GM20431 (cell line): ENCODE measurements at regions not wholly inside any gene's neighbourhood (a gene's known extent, or its start where the extent isn't known, plus 50 kb on each side); places are given as distances from the start of the nearest gene placed in this dataset.
"Not testable (repeated sequence)": the region's sequence is repeated elsewhere in the genome, so short reads cannot be mapped to it uniquely, and the experiment has no call there.

ENCODE experiments used
- in situ Hi-C: fragments of 300-500 bp; cut with MseI, MboI; formaldehyde crosslinking; loops from one replicate; pipeline ENCODE4 v1.15.0; 2020; ENCODE audit warnings: low sequenced_read_pairs; ENCODE audit not compliant: unreplicated experiment

DNA sequence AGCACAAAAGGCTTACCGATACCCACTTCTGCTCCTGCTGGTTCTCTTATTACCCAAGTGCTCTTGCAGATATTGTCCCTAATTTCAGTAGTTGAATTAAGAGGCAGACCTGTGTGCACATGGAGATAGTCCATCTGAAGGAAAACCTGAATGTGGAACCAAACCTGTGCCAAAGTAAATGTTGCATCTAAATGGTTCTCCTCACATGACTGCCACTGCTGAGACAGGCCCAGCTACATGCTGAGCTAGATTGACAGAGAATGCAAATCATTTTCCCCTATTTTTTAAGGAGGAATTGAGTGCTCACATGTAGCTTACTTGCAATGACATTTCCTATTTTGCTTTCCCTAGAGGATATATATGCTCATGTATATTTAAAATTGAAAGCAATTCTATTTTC is 609.1 kb upstream of the TECRL start:
- in situ Hi-C loops: no loop called here

DNA sequence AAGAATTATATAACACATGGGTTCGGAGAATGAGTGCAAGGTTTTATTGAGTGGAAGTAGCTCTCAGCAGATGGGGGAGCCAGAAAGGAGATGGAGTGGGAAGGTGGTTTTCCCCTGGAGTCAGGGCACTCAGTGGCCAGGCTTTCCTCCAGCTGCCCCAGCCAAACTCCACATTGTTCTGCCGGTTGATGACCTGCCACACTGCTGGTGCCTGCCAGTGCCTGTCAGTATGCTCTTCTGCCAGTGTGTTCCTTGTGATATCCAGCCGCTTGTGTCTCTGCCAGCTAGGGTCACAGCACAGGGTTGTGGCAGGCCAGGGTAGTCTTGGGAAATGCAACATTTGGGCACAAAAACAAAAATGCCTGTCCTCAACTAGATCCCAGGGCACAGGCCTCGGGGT is 604.8 kb upstream of the TECRL start:
- in situ Hi-C loops: no loop called here

DNA sequence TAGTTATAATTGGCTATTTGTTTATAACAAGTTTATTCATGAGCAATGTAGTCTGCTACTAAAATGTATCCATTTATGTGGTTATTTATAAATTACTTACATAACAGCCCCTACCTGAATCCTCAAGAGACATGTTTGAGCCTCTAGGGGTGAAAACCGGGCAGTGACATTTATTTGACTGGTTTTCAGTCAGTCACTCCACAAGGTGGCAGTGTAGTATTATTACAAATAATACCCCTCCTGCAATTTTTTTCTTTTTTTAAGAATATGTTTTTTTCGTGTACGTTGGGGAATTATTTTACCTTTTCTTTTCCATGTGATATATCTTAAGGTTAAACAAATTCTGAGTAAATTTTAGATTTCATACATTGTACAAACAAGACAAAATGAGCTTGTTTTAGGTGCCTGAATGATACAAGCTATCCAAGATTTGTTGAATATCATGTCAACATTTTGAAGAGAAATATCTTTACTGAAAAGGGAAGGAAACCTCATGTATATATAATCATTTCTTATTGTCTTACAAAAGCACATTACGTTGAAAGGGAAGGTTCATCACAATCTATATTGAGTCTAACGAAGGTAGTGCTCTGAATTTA is 598.7 kb upstream of the TECRL start:
- in situ Hi-C loops: no loop called here

DNA sequence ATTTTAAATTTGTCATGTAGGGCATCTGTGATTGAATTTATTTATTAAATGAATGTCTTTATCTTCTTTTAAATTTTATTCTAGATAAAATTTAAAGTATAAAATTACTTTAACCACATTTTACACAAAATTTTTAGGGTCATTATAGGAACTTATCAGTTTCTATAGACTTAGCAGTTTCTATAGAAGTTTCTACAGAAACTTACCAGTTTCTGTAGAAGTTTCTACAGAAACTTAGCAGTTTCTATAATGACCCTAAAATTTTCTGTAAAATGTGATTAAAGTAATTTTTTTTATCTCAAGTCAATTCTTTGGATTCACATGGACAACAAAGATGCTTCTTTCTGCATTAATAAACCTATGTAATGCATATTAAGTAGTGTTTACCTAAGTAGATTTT is 565.9 kb upstream of the TECRL start:
- in situ Hi-C loops: no loop called here

DNA sequence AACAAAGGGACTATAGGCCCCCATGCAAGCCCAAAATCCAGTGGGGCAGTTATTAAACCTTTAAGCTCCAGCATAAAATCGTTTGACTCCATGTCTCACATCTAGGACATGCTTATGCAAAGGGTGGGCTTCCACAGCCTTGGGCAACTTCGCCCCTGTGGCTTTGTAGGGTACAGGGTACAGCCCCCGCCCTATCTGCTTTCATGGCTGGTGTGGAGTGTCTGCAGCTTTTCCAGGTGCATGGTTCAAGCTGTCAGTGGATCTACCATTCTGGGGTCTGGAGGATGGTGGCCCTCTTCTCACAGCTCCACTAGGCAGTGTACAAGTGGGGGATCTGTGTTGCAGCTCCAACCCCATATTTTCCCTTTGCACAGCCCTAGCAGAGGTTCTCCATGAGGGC is 559.8 kb upstream of the TECRL start:
- in situ Hi-C loops: no loop called here

DNA sequence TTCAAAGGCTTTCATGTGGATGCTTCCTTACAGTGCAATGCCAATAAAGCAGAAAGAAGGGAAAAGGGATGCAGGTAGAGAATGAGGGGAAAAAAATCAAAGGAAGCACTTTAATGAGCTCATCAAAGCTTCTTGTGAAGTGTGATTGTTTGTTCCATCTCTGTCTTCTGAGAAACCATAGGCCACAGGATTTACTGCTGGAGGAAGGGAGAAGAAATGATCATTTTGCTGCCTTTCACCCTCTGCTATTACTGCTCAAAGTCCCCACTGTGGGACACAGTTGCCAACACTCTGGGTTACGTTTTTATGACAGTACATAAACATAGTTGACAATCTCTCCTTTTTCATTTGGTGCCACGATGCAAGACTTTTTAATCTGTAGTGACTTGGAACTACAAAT is 558.0 kb upstream of the TECRL start:
- in situ Hi-C loops: no loop called here

DNA sequence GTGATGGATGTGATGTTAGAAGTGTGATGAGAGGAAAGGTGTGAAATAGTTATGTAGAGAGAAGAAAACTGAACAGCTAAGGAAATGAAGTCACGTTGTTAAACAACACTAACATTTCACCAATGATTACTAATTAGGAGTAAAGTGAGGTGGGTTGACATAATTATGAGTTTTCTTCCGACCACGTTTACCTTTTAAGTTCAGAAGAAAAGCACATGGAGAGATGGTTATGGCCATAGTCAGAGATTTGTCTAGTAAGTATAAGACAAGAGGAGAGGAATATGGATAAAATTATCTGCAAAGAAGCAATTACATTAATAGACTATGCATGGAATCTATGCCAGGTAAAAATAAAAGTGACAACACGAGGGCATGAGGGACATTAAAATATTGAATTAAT is 551.3 kb upstream of the TECRL start:
- in situ Hi-C loops: no loop called here

DNA sequence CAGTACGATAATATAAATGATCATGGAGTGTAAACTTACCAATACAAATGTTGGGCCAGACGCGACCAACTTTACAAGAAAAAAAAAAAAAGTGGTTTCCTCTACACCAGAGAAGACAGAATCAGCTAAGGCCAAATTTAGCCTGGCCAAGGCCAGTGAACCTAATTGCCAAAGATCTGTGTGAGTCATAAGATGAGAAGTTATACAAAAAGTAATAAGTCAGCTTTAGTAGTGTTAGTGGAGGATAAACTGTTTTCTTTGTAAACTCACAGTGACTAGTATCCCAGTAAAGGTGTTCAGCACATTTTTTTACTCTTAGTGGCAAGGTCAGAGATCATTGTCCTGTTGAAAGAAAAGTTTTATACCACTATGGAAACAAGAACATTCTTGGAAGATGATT is 531.4 kb upstream of the TECRL start:
- in situ Hi-C loops: no loop called here

DNA sequence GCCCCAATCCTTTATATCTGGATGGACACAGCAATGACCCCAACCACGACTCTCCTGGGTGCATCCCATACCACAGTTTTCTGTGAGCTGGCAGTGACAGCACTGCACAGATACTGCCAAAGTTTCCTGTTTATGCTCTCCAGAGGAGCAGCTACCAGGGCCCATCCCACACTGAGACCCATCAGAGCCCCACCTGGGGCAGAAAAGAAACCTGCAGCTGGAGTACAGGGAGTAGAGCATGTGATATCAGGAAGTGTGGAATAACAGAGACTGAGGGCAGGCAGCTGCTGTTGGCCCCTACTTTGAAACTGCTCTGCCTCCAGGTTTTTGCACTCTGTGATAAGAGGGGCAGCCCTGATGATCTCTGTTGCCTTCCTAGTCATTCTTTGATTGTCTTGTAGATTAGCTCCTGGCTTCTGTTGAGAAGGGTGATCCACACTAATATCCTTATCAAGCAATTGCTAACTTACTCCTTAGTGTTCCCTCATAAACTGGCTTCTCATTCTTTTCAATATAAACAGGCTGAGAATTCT is 526.3 kb upstream of the TECRL start:
- in situ Hi-C loops: no loop called here

DNA sequence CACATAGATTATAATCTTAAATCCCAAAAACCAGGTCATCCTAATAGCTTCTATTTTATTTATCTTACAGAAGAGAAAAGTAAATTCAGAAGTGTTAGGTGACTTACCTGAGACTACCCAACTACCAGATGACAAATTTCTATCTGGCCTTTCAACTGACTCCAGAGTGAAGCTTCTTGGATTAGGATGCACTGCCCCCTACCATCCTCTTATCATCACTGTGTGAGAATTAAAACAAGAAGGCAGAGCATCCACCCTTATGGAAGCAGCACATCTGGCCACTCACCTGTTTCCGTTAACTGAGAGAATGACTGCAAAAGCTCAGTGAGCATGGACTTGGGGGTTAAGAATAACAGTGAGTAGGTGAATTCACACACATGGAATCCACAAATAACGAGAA is 502.6 kb upstream of the TECRL start:
- in situ Hi-C loops: no loop called here

DNA sequence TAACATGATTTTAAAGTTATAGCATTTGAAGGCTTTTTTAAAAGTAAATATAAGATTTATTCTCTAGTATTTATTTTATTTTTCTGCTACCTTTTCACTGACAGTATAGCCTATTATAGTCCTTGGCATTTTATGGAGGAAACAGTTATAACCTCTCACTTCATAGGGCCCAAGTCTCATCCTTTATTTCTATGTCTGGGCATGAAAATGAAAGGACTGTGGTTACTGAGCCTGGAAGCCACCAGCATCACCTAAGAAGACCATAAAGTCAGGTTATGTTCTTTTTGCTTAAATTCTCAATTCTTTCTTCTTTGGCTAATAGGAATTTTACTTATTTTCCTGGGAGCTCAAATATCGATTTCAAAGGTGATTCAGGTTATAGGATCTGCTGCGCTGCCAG is 494.7 kb upstream of the TECRL start:
- in situ Hi-C loops: no loop called here

DNA sequence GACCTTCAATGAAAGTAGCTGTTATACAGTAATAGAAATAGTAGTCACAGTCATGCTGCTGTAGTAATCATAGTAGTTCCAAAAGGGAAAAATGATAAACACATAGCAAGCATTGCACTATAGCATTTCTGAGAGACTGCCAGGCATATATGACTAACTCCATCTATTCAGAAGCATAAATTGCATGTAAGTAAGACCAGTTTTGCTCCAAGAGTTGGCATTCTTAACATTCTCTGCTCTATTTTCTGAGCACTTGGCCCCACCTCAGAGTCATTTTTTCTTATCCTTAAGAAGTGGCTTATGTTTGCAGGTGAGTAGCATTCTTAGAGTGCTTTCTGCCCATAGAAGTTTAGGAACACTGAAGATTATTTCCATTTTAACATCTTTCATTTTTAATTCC is 490.3 kb upstream of the TECRL start:
- in situ Hi-C loops: no loop called here

DNA sequence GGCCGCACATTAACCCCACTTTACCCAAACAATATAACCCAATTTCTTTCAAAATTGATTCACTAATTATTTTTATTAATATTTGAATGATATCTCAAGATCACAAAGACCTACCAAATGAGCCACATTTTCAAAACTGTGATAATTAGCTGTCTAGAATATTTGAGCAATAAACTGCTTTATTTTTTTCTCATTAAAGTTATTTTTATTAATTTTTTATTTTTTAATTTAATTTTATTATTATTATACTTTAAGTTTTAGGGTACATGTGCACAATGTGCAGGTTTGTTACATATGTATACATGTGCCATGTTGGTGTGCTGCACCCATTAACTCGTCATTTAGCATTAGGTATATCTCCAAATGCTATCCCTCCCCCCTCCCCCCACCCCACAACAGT is 489.8 kb upstream of the TECRL start:
- in situ Hi-C loops: not testable (repeated sequence)

DNA sequence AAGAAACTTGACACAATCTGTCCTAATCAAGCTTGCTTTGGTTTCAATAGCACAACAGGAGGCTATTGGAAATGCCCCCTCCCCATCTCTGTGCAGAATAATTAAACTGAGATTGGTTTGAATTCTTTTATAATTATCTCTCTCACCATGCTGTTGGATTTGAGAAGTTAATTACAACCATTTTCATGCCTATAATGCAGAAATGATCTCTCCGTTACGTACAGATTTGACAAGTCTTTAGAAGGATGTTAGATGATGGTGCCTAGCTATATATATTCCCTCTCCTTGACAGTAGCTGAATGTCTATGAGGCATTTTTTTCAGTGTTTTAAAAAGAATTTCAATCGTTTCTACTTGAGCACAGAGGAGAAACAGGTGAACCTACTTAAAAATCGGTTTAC is 488.4 kb upstream of the TECRL start:
- in situ Hi-C loops: no loop called here

DNA sequence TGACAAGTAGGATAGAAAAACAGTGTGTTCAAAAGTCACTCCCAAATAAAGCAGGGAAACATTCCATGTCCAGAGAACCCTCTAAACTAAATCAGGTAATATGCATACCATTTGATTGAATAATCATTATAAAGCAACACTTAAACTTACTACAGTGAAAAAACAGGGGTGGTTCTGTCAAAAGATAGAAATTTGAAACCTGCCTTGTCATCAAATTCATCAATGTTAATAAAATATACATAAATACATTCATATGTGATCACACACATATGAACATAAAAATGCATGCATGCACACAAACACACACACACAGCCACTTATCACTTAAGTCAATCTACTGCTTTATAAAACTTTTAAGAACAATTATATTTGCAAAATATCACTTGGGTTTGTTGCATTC is 485.8 kb upstream of the TECRL start:
- in situ Hi-C loops: no loop called here

DNA sequence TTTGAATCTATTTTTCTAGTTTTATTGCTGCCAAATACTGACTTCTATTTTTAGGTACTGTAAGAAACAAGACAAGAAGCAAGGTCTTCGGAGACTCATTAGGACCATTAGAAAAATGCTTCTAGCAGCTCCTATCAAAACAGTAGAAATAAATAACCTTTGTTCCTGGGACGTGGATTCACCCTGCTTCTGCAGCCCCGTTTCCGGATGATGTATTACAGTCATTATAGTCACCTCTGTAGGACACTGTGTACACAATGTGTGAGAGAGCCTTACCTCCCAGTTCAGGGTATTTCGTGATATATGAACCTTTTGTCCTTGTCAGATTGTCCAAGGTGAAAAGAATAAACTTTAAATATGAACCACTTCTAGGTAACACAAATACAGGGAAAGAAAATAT is 484.0 kb upstream of the TECRL start:
- in situ Hi-C loops: no loop called here

DNA sequence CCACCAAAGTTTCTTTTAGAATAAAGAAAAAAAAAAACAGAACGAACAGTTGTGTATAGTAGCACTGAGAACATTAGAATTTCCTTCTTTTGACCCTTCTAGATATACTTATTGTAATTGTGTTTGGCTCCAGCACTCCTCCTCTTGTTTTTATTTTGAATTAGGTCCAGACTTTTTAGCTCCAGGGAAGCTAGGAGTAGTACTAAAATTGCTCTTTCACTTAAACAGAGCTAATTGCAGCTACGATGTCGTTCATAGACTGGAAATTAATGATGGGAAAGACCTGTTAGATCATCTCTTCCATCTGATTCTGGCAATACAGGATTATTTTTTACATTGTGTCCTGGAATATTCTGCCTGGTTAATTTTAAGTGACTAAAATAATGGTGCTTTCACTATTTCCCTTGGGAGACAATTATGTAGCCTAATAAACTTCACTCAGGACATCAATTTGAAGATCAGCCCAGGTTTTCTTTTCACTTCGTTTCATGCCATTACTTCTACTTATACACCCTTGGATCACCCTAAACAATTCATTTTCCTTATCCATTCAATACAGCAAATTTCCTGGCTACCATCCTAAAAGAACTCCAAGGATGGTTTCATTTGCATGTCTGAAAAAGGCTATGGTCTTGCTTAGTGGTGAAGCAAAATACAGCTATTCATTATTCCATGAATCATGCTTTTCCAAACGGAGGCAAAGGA is 480.8 kb upstream of the TECRL start:
- in situ Hi-C loops: no loop called here

DNA sequence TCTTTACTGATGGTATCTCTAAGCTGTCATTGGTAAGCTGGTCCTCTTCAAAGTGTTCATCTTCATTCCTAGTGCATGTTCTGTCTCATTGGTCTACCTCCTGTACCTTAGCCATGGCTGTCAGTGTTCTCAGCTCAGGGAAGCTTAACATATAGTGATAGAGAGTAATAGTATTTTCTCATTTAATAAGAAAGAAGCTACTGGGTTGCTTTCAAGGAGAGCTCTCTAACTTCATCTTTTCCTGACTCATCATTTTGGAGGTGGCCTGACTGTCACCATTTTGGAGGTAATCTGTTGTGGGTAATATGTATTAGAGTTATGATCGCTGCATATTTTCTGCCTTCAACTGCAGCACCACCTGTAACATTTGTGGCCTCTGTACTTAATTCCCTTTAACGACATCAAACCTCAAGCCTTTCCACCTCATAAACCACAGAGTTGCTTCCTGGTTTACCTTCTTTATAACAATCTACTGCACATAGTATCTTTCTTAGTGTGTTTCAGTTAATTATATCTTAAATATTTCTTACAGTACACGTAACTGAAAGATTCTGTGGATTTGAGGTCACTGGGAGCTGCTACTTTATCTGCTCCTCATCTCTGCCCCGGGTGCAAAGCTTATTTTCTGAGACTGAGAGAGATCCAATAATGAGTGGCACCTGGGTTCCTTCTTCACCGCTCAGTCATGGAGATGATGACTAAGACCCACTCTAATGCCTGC is 474.0 kb upstream of the TECRL start:
- in situ Hi-C loops: no loop called here

DNA sequence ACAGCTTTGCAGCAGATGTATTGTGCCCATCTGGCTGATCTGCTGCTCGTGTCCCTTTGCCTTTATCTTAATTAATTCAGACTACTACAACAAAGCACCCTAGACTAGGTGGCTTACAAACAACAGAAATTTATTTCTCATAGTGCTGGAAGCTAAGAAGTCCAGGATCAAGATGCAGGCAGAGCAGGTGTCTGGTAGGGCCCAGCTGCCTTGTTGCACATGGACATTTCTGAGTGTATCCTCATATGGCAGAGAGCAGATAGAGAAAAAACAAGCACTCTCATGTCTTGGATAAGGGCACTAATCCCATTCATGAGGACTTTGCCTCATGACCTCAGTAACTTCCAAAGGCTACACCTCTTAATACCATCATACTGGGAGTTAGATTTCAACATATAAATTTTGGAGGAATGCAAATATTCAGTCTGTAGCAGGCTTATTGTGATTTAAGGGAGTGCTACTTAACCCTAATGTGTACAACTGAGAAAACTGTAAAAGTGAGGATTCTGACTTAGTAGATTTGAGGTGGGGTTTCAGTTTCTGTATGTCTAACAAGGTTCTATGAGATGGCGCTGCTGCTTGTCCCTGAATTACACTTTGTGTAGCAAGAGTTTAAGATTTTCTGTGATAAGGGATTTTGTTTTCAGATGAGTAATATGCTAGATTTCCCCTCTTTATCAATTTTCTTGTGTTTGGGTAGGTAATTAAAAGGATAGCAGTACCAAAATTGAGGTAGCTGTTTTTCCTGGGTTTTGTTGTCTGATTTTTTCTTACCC is 473.2 kb upstream of the TECRL start:
- in situ Hi-C loops: no loop called here

DNA sequence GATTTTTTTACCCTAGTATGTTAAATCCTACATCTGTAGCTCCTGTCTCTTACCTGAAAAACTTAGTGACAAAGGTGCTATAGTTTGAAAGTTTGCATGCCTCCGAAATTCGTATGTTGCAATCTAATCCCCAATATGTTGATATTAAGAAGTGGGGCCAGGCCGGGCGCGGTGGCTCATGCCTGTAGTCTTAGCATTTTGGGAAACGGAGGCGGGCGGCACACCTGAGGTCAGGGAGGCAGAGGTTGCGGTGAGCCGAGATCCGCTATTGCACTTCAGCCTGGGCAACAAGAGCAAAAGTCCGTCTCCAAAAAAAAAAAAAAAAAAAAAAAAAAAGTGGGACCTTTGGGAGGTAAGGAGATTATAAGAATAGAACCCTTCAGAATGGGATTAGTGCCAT is 471.3 kb upstream of the TECRL start:
- in situ Hi-C loops: no loop called here

DNA sequence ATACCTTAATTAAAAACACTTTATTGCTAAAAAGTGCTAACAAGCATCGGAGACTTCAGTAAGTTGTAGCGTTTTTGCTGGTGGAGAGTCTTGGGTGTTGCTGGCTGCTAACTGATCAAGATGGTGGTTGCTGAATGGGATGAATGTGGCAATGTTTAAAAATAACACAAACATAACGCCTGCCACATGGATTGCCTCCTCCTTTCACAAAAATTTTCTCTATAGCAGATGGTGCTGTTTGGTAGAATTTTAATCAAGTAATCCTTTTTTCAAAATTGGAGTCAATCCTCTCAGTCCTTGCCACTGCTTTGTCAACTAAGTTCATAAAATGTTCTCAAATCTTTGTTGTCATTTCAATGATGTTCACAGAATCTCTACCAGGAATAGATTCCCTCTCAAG is 466.8 kb upstream of the TECRL start:
- in situ Hi-C loops: no loop called here
